ENCODE measurements at regions not wholly inside any gene's neighbourhood (a gene's known extent, or its start where the extent isn't known, plus 50 kb on each side); places are given as distances from the start of the nearest gene placed in this dataset.

DNA sequence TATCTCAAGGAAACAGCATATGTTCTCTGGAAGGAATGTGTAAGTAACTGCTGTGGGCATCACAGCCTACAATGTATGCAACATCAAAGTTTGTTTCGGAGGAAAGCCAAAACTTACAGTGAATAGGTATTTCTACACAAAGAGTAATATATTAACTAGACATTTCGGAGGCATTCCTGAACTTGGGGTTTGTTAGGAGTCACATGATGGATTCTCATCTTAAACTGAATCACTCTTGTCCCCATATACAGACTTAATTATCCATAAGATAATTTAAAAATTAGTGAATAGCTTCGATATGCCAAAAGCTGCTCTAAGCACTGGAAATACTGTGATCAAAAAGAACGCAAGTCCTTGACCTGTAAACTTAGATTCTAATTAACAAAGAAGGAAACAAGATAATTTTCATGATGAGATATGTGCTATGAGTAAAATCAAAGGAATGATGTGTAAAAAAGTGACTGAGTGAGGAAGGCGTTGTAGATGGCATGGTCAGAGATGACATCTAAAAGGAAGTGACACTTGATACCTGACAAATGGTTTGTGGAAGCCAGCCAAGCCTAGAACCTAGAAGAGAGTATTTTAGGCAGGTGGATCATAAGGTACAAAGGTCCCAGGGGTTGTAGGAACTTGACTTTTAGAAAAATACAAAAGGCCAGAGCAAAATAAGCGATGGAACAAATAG is 273.1 kb downstream of the MRPL39 start:
- Histone ChIP-seq H2BK15ac (ENCODE audit: low read depth, poor library complexity, severe bottlenecking) (no peak overlapping the region), H3K79me1 (replicated peaks; ENCODE audit: low read length, poor library complexity, severe bottlenecking) (no peaks in the 10 kb centered on the region), H3K23ac (ENCODE audit: low read length in 2 of 2) (no peak overlapping the region), H3K4me1 (ENCODE audit: control insufficient read depth, insufficient read depth, low read depth, low read length) (no peaks in the 10 kb centered on the region), H2BK5ac (ENCODE audit: low read depth, low read length, poor library complexity, severe bottlenecking) (no peak overlapping the region), H3K27me3 (ENCODE audit: control insufficient read depth in 1 of 2, insufficient read depth in 1 of 2, low read length in 2 of 2) (no peaks in the 10 kb centered on the region), H3K9ac (ENCODE audit: low read length) (no peak overlapping the region), H2AK5ac (ENCODE audit: low read length, severe bottlenecking) (no peak overlapping the region), H2BK120ac (ENCODE audit: low read depth, low read length) (no peak overlapping the region), H3K4me3 (ENCODE audit: insufficient read depth in 1 of 2, low read depth in 1 of 2, low read length in 2 of 2) (no peak overlapping the region), H4K91ac (ENCODE audit: low read length) (no peak overlapping the region), H3K4ac (ENCODE audit: low read depth in 1 of 2, low read length in 2 of 2) (no peak overlapping the region), H4K8ac (ENCODE audit: low read length) (no peak overlapping the region), H3K4me2 (ENCODE audit: low read length, poor library complexity, severe bottlenecking) (no peak overlapping the region), H3K18ac (ENCODE audit: low read depth in 1 of 2, low read length in 2 of 2) (no peak overlapping the region), H3K27ac (ENCODE audit: low read length, poor library complexity, severe bottlenecking) (no peak overlapping the region), H2AFZ (ENCODE audit: low read depth, low read length) (no peak overlapping the region), H2BK12ac (ENCODE audit: low read length in 2 of 2) (no peak overlapping the region), H3K9me3 (ENCODE audit: control insufficient read depth, low read length) (no peaks in the 10 kb centered on the region), H3K36me3 (ENCODE audit: control insufficient read depth in 1 of 2, insufficient read depth in 2 of 2, low read depth in 1 of 2, low read length in 2 of 2) (no peaks in the 10 kb centered on the region), H3K14ac (ENCODE audit: low read length in 2 of 2) (no peak overlapping the region)
- DNase-seq = no peak
- 89% methylated on average over 3 of the region's 6 CpGs for WGBS

GRCh38 chr21:25331286-25331685 is 276.0 kb downstream of the MRPL39 start:
- Histone ChIP-seq H4K8ac (ENCODE audit: low read length) (no peak overlapping the region), H3K27me3 (ENCODE audit: control insufficient read depth in 1 of 2, insufficient read depth in 1 of 2, low read length in 2 of 2) (no peaks in the 10 kb centered on the region), H3K9me3 (ENCODE audit: control insufficient read depth, low read length) (no peaks in the 10 kb centered on the region), H3K14ac (ENCODE audit: low read length in 2 of 2) (no peak overlapping the region), H3K4me1 (ENCODE audit: control insufficient read depth, insufficient read depth, low read depth, low read length) (no peaks in the 10 kb centered on the region), H3K23ac (ENCODE audit: low read length in 2 of 2) (no peak overlapping the region), H2BK12ac (ENCODE audit: low read length in 2 of 2) (no peak overlapping the region), H3K4me3 (ENCODE audit: insufficient read depth in 1 of 2, low read depth in 1 of 2, low read length in 2 of 2) (no peak overlapping the region), H3K36me3 (ENCODE audit: control insufficient read depth in 1 of 2, insufficient read depth in 2 of 2, low read depth in 1 of 2, low read length in 2 of 2) (no peaks in the 10 kb centered on the region), H3K27ac (ENCODE audit: low read length, poor library complexity, severe bottlenecking) (no peak overlapping the region), H4K91ac (ENCODE audit: low read length) (no peak overlapping the region), H2AK5ac (ENCODE audit: low read length, severe bottlenecking) (no peak overlapping the region), H2BK120ac (ENCODE audit: low read depth, low read length) (no peak overlapping the region), H3K79me1 (replicated peaks; ENCODE audit: low read length, poor library complexity, severe bottlenecking) (no peaks in the 10 kb centered on the region), H3K4ac (ENCODE audit: low read depth in 1 of 2, low read length in 2 of 2) (no peak overlapping the region), H2AFZ (ENCODE audit: low read depth, low read length) (no peak overlapping the region), H3K9ac (ENCODE audit: low read length) (no peak overlapping the region), H3K18ac (ENCODE audit: low read depth in 1 of 2, low read length in 2 of 2) (no peak overlapping the region), H2BK15ac (ENCODE audit: low read depth, poor library complexity, severe bottlenecking) (no peak overlapping the region), H3K4me2 (ENCODE audit: low read length, poor library complexity, severe bottlenecking) (no peak overlapping the region), H2BK5ac (ENCODE audit: low read depth, low read length, poor library complexity, severe bottlenecking) (no peak overlapping the region)
- DNase-seq = no peak
- 90% methylated on average over 1 of the region's 1 CpG for WGBS

DNA sequence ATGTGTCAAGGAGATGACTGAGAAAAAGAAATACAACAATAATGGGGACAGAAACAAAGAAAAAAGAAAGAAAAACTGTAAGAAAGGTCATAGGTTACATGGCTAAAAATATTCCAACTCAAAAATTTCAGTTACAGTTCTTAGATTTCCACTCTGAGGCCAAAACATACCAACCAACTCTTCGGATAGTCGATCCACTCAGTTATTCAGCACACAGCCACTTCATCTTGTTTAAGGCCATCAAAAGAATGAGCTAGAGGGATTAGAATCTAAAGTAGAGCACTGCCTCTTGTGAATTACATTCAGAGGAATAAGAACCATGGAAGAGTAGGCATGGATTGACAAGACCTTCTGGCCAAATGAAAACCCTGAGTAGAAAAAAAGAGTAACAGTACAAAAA is 277.0 kb downstream of the MRPL39 start:
- no peaks in the 10 kb centered on the region for H3K27me3 ChIP-seq (ENCODE audit: control insufficient read depth in 1 of 2, insufficient read depth in 1 of 2, low read length in 2 of 2)
- H2AFZ ChIP-seq (ENCODE audit: low read depth, low read length) = no peak overlapping the region
- no peak overlapping the region for H3K4me2 ChIP-seq (ENCODE audit: low read length, poor library complexity, severe bottlenecking)
- no peak overlapping the region for H3K18ac ChIP-seq (ENCODE audit: low read depth in 1 of 2, low read length in 2 of 2)
- no CpG with 5 or more reads among the region's 2 CpGs for WGBS
- H3K4me3 ChIP-seq (ENCODE audit: insufficient read depth in 1 of 2, low read depth in 1 of 2, low read length in 2 of 2) = no peak overlapping the region
- no peak overlapping the region for H4K8ac ChIP-seq (ENCODE audit: low read length)
- DNase-seq = no peak
- no peak overlapping the region for H2BK15ac ChIP-seq (ENCODE audit: low read depth, poor library complexity, severe bottlenecking)
- no peak overlapping the region for H2BK120ac ChIP-seq (ENCODE audit: low read depth, low read length)
- no peak overlapping the region for H3K4ac ChIP-seq (ENCODE audit: low read depth in 1 of 2, low read length in 2 of 2)
- H3K9me3 ChIP-seq (ENCODE audit: control insufficient read depth, low read length) = no peaks in the 10 kb centered on the region
- H3K9ac ChIP-seq (ENCODE audit: low read length) = no peak overlapping the region
- no peak overlapping the region for H2BK5ac ChIP-seq (ENCODE audit: low read depth, low read length, poor library complexity, severe bottlenecking)
- H3K14ac ChIP-seq (ENCODE audit: low read length in 2 of 2) = no peak overlapping the region
- H2BK12ac ChIP-seq (ENCODE audit: low read length in 2 of 2) = no peak overlapping the region
- no peak overlapping the region for H3K27ac ChIP-seq (ENCODE audit: low read length, poor library complexity, severe bottlenecking)
- no peak overlapping the region for H4K91ac ChIP-seq (ENCODE audit: low read length)
- no peak overlapping the region for H3K23ac ChIP-seq (ENCODE audit: low read length in 2 of 2)
- no peak overlapping the region for H2AK5ac ChIP-seq (ENCODE audit: low read length, severe bottlenecking)
- no peaks in the 10 kb centered on the region for H3K79me1 ChIP-seq (replicated peaks; ENCODE audit: low read length, poor library complexity, severe bottlenecking)
- H3K36me3 ChIP-seq (ENCODE audit: control insufficient read depth in 1 of 2, insufficient read depth in 2 of 2, low read depth in 1 of 2, low read length in 2 of 2) = no peaks in the 10 kb centered on the region
- H3K4me1 ChIP-seq (ENCODE audit: control insufficient read depth, insufficient read depth, low read depth, low read length) = no peaks in the 10 kb centered on the region

DNA sequence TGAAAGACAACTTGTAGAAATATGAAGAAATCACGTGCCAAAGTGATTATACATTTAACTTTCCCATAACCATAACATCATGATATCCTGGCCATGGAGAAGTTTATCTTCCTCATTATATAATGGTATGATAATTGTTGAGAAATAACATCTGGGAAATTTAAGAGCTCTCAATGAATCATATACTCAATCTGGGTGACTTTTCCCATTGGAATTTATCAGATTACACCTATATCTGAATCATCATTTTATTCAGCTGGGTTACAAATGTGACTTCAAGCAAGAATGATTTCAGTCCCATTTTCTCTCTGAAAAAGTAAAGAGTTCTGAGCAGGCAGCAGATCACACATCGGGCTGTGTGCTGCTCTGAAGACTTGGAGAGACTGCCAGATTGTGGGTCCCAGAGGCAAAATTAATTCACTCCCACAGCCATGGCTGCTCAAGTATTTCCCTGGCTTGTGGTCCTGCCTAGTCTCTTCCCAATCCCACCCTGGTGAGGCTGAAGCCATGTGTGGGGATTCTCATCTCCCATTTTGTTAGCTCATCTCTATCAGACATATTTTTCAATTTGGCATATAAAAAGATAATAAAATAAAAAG is 278.0 kb downstream of the MRPL39 start:
- no peak overlapping the region for H2AFZ ChIP-seq (ENCODE audit: low read depth, low read length)
- H3K27me3 ChIP-seq (ENCODE audit: control insufficient read depth in 1 of 2, insufficient read depth in 1 of 2, low read length in 2 of 2) = no peaks in the 10 kb centered on the region
- no peaks in the 10 kb centered on the region for H3K4me1 ChIP-seq (ENCODE audit: control insufficient read depth, insufficient read depth, low read depth, low read length)
- no peak overlapping the region for H3K18ac ChIP-seq (ENCODE audit: low read depth in 1 of 2, low read length in 2 of 2)
- no peak overlapping the region for H3K4me2 ChIP-seq (ENCODE audit: low read length, poor library complexity, severe bottlenecking)
- H3K4ac ChIP-seq (ENCODE audit: low read depth in 1 of 2, low read length in 2 of 2) = no peak overlapping the region
- H3K36me3 ChIP-seq (ENCODE audit: control insufficient read depth in 1 of 2, insufficient read depth in 2 of 2, low read depth in 1 of 2, low read length in 2 of 2) = no peaks in the 10 kb centered on the region
- DNase-seq = no peak
- H3K23ac ChIP-seq (ENCODE audit: low read length in 2 of 2) = no peak overlapping the region
- no peak overlapping the region for H2BK5ac ChIP-seq (ENCODE audit: low read depth, low read length, poor library complexity, severe bottlenecking)
- H3K9me3 ChIP-seq (ENCODE audit: control insufficient read depth, low read length) = no peaks in the 10 kb centered on the region
- no peak overlapping the region for H4K8ac ChIP-seq (ENCODE audit: low read length)
- H2AK5ac ChIP-seq (ENCODE audit: low read length, severe bottlenecking) = no peak overlapping the region
- H3K9ac ChIP-seq (ENCODE audit: low read length) = peak overlapping the region; percentile 69
- no peak overlapping the region for H2BK12ac ChIP-seq (ENCODE audit: low read length in 2 of 2)
- no peak overlapping the region for H3K27ac ChIP-seq (ENCODE audit: low read length, poor library complexity, severe bottlenecking)
- H4K91ac ChIP-seq (ENCODE audit: low read length) = no peak overlapping the region
- H2BK120ac ChIP-seq (ENCODE audit: low read depth, low read length) = no peak overlapping the region
- no peak overlapping the region for H2BK15ac ChIP-seq (ENCODE audit: low read depth, poor library complexity, severe bottlenecking)
- H3K4me3 ChIP-seq (ENCODE audit: insufficient read depth in 1 of 2, low read depth in 1 of 2, low read length in 2 of 2) = no peak overlapping the region
- no peaks in the 10 kb centered on the region for H3K79me1 ChIP-seq (replicated peaks; ENCODE audit: low read length, poor library complexity, severe bottlenecking)
- H3K14ac ChIP-seq (ENCODE audit: low read length in 2 of 2) = no peak overlapping the region
- 65% methylated on average over 1 of the region's 2 CpGs for WGBS

All from mesenchymal stem cell (in vitro differentiated cells and primary cell).